Lung (tissue), 11 donors: ENCODE measurements at regions not wholly inside any gene's neighbourhood (a gene's known extent, or its start where the extent isn't known, plus 50 kb on each side); places are given as distances from the start of the nearest gene placed in this dataset.
A peak's percentile ranks its signal among the peaks of the same experiment; 100 is the strongest.
"Not testable (repeated sequence)": the region's sequence is repeated elsewhere in the genome, so short reads cannot be mapped to it uniquely, and the experiment has no call there.

Experiments used
- ATAC-seq: fragments of 200-7000 bp; cut with Tn5 transposase; one replicate; pipeline ENCODE4 v1.9.1; 2020; ENCODE audit warnings: moderate number of reproducible peaks; ENCODE audit not compliant: insufficient read depth, low FRiP score
- DNase-seq, 3 donors: peaks; one replicate each; pipeline ENCODE4 v3.0.0-alpha.2; 2013 to 2017
- H3K27ac ChIP-seq, 2 donors: one replicate each; pipeline ENCODE4 v1.5.1; 2013; ENCODE audit warnings: mild to moderate bottlenecking in 2 of 2, moderate library complexity in 2 of 2, control low read depth in 1 of 2, inconsistent platforms in 1 of 2, low read depth in 1 of 2, low read length in 1 of 2
- H3K27me3 ChIP-seq, 3 donors: one replicate each; pipeline ENCODE4 v1.5.1; 2013; ENCODE audit warnings: low read length in 2 of 3; ENCODE audit not compliant: control insufficient read depth in 3 of 3, insufficient read depth in 3 of 3
- H3K36me3 ChIP-seq, 4 donors: one replicate each; pipeline ENCODE4 v1.5.1; 2013; ENCODE audit warnings: low read length in 4 of 4, mild to moderate bottlenecking in 1 of 4, moderate library complexity in 1 of 4; ENCODE audit not compliant: control insufficient read depth in 4 of 4, insufficient read depth in 4 of 4
- H3K4me1 ChIP-seq, 5 donors: one replicate each; pipeline ENCODE4 v1.5.1; 2013; ENCODE audit warnings: low read length in 5 of 5, mild to moderate bottlenecking in 2 of 5, moderate library complexity in 1 of 5; ENCODE audit not compliant: control insufficient read depth in 5 of 5, insufficient read depth in 5 of 5
- H3K4me3 ChIP-seq: one replicate; pipeline ENCODE4 v1.5.1; 2013; ENCODE audit warnings: mild to moderate bottlenecking, control low read depth, moderate library complexity
- H3K9ac ChIP-seq, 2 donors: one replicate each; pipeline ENCODE4 v1.5.1; 2013; ENCODE audit warnings: low read length in 2 of 2, control low read depth in 1 of 2; ENCODE audit not compliant: insufficient read depth in 1 of 2
- H3K9me3 ChIP-seq, 4 donors: one replicate each; pipeline ENCODE4 v1.5.1; 2013; ENCODE audit warnings: low read length in 3 of 4, mild to moderate bottlenecking in 1 of 4, moderate library complexity in 1 of 4; ENCODE audit not compliant: control insufficient read depth in 4 of 4, insufficient read depth in 3 of 4
- CTCF ChIP-seq: IDR thresholded peaks from 2 replicates; pipeline ENCODE4 v1.5.1; 2012; ENCODE audit warnings: mild to moderate bottlenecking; ENCODE audit errors: control extremely low read depth, extremely low read depth
- WGBS, 2 donors: extraction: QIAGEN DNeasy Blood & Tissue Kit; methylation state at CpG; one replicate each; pipeline ENCODE4 v1.1.7; 2013; 5-methylcytosine and 5-hydroxymethylcytosine counted together
- donor health status: control.
- donor health status: control.
- donor health status: Bipolar disorder and iron deficiency.
- donor health status: healthy.
- donor health status: DM: yes; HTN: yes; CAD: no.

- no peak overlapping the region for H3K9ac ChIP-seq
- no peak overlapping the region for H3K27ac ChIP-seq
- 86 to 97% methylated on average over 10 of the region's 10 CpGs for WGBS, 2 donors
- H3K36me3 ChIP-seq, result no peaks in the 10 kb centered on the region
- no peak for TF ChIP-seq CTCF
- H3K9me3 ChIP-seq, result no peaks in the 10 kb centered on the region
- H3K27me3 ChIP-seq, result no peaks in the 10 kb centered on the region
- DNase-seq (no peak), ATAC-seq (no peak)
- H3K4me1 ChIP-seq, result peaks cover 0 to 7% (median 0%) of the 10 kb centered on the region in 5 donors
- H3K4me3 ChIP-seq, result no peak overlapping the region
Measured at GRCh38 chr6:804771-805170, 111.8 kb upstream of the EXOC2 start.

- H3K27ac ChIP-seq, result no peak overlapping the region
- H3K9ac ChIP-seq, result no peak overlapping the region
- TF ChIP-seq CTCF, result no peak
- peaks cover 0 to 7% (median 0%) of the 10 kb centered on the region in 5 donors for H3K4me1 ChIP-seq
- ATAC-seq (no peak), DNase-seq (no peak)
- H3K27me3 ChIP-seq, result no peaks in the 10 kb centered on the region
- H3K4me3 ChIP-seq, result no peak overlapping the region
- H3K9me3 ChIP-seq, result no peaks in the 10 kb centered on the region
- no peaks in the 10 kb centered on the region for H3K36me3 ChIP-seq
- 94 to 98% methylated on average over 13 of the region's 13 CpGs for WGBS, 2 donors
Measured at GRCh38 chr6:804317-804716, 111.4 kb upstream of the EXOC2 start.

- no peak for ATAC-seq
- WGBS, 2 donors, result 86 to 90% methylated on average over 11 of the region's 11 CpGs
- Histone ChIP-seq H3K9me3 (no peaks in the 10 kb centered on the region), H3K27ac (no peak overlapping the region), H3K36me3 (no peaks in the 10 kb centered on the region), H3K27me3 (no peaks in the 10 kb centered on the region), H3K4me3 (no peak overlapping the region), H3K4me1 (peaks cover 0 to 7% (median 0%) of the 10 kb centered on the region in 5 donors), H3K9ac (no peak overlapping the region)
- no peak for DNase-seq
- no peak for TF ChIP-seq CTCF
Measured at GRCh38 chr6:803191-803977, 110.4 kb upstream of the EXOC2 start.

- no peak overlapping the region for H3K9ac ChIP-seq
- H3K9me3 ChIP-seq, result no peaks in the 10 kb centered on the region
- no peak overlapping the region for H3K27ac ChIP-seq
- H3K36me3 ChIP-seq, result no peaks in the 10 kb centered on the region
- peaks cover 0 to 2% (median 0%) of the 10 kb centered on the region in 3 donors for H3K27me3 ChIP-seq
- DNase-seq (peak in 2 of 3 donors; percentile 69 to 76), ATAC-seq (no peak)
- no peak for TF ChIP-seq CTCF
- H3K4me1 ChIP-seq, result peaks cover 0 to 7% (median 0%) of the 10 kb centered on the region in 5 donors
- 62 to 69% methylated on average over 9 of the region's 9 CpGs for WGBS, 2 donors
- H3K4me3 ChIP-seq, result no peak overlapping the region
Measured at GRCh38 chr6:802701-803100, 109.8 kb upstream of the EXOC2 start.

GRCh38 chr6:802223-802622 is 109.3 kb upstream of the EXOC2 start:
- H3K9me3 ChIP-seq, result not testable (repeated sequence)
- WGBS, 2 donors, result 87 to 90% methylated on average over 10 of the region's 10 CpGs

More at GRCh38 chr6:802223-802622, 109.3 kb upstream of the EXOC2 start:
- H3K36me3 ChIP-seq, H3K4me1 ChIP-seq, H3K4me3 ChIP-seq, ATAC-seq, H3K9ac ChIP-seq, H3K27ac ChIP-seq, H3K27me3 ChIP-seq, DNase-seq: not testable (repeated sequence)
